Liver (tissue), 8 donors: ENCODE measurements at regions not wholly inside any gene's neighbourhood (a gene's known extent, or its start where the extent isn't known, plus 50 kb on each side); places are given as distances from the start of the nearest gene placed in this dataset.

ENCODE experiments used
- DNase-seq: peaks from one replicate; pipeline ENCODE4 v3.0.0-alpha.2; 2017; ENCODE audit warnings: low spot score
- H3K27ac ChIP-seq, 2 donors: one replicate each; pipeline ENCODE4 v1.7.0; 2013; ENCODE audit warnings: inconsistent platforms in 2 of 2, low read length in 2 of 2, control low read depth in 1 of 2, low read depth in 1 of 2, mild to moderate bottlenecking in 1 of 2
- H3K27me3 ChIP-seq, 4 donors: one replicate each; pipeline versions ENCODE4 v1.6.1 to v1.7.0; 2013; ENCODE audit warnings: low read length in 3 of 4, inconsistent platforms in 1 of 4, mild to moderate bottlenecking in 1 of 4, moderate library complexity in 1 of 4; ENCODE audit not compliant: control insufficient read depth in 4 of 4, insufficient read depth in 4 of 4
- H3K36me3 ChIP-seq, 4 donors: one replicate each; pipeline versions ENCODE4 v1.6.1 to v1.7.0; 2013; ENCODE audit warnings: low read length in 3 of 4, mild to moderate bottlenecking in 3 of 4, low read depth in 1 of 4, moderate library complexity in 1 of 4; ENCODE audit not compliant: control insufficient read depth in 4 of 4, insufficient read depth in 3 of 4
- H3K4me1 ChIP-seq, 4 donors: one replicate each; pipeline versions ENCODE4 v1.6.1 to v1.7.0; 2013; ENCODE audit warnings: low read length in 3 of 4, mild to moderate bottlenecking in 3 of 4, moderate library complexity in 1 of 4; ENCODE audit not compliant: control insufficient read depth in 4 of 4, insufficient read depth in 4 of 4
- H3K4me3 ChIP-seq, 3 donors: one replicate each; pipeline versions ENCODE4 v1.6.1 to v1.7.0; 2013; ENCODE audit warnings: low read length in 3 of 3, control low read depth in 1 of 3, low read depth in 1 of 3, mild to moderate bottlenecking in 1 of 3
- H3K9ac ChIP-seq, 2 donors: one replicate each; pipeline ENCODE4 v1.7.0; 2013; ENCODE audit warnings: low read length in 2 of 2, mild to moderate bottlenecking in 2 of 2, moderate library complexity in 2 of 2, control low read depth in 1 of 2, low read depth in 1 of 2
- H3K9me3 ChIP-seq, 4 donors: one replicate each; pipeline versions ENCODE4 v1.6.1 to v1.7.0; 2013; ENCODE audit warnings: low read length in 3 of 4; ENCODE audit not compliant: control insufficient read depth in 4 of 4
- ATF3 ChIP-seq: IDR thresholded peaks from 2 replicates; pipeline ENCODE4 v1.6.1; 2016; ENCODE audit warnings: antibody characterized with exemption
- CTCF ChIP-seq: fragments of 150-350 bp; IDR thresholded peaks from 2 replicates; pipeline ENCODE4 v1.5.1; 2017; ENCODE audit warnings: improper control_type of control experiment, low read depth, low read length; ENCODE audit not compliant: missing input control
- EGR1 ChIP-seq, 2 donors: IDR thresholded peaks; 2 replicates each; pipeline ENCODE4 v1.6.1; 2016 to 2018; ENCODE audit warnings: antibody characterized with exemption in 2 of 2, low read depth in 2 of 2
- FOXA1 ChIP-seq: IDR thresholded peaks from 2 replicates; pipeline ENCODE4 v1.6.1; 2016; ENCODE audit warnings: antibody characterized with exemption
- FOXA2 ChIP-seq: IDR thresholded peaks from 2 replicates; pipeline ENCODE4 v1.6.1; 2016; ENCODE audit warnings: antibody characterized with exemption
- GABPA ChIP-seq, 2 donors: IDR thresholded peaks in 1 of 2; conservative IDR thresholded peaks in 1 of 2; 2 replicates each; pipeline ENCODE4 v1.6.1; 2016; ENCODE audit warnings: antibody characterized with exemption in 2 of 2, mild to moderate bottlenecking in 1 of 2, moderate library complexity in 1 of 2
- HNF4A ChIP-seq, 2 donors: conservative IDR thresholded peaks; 2 replicates each; pipeline ENCODE4 v1.6.1; 2016; ENCODE audit warnings: antibody characterized with exemption in 2 of 2, mild to moderate bottlenecking in 2 of 2
- HNF4G ChIP-seq: IDR thresholded peaks from 2 replicates; pipeline ENCODE4 v1.6.1; 2016; ENCODE audit warnings: antibody characterized with exemption
- JUND ChIP-seq, 2 donors: IDR thresholded peaks; 2 replicates each; pipeline ENCODE4 v1.6.1; 2016; ENCODE audit warnings: antibody characterized with exemption in 2 of 2
- MAX ChIP-seq: IDR thresholded peaks from 2 replicates; pipeline ENCODE4 v1.6.1; 2016; ENCODE audit warnings: antibody characterized with exemption
- NR2F2 ChIP-seq: IDR thresholded peaks from 2 replicates; pipeline ENCODE4 v1.6.1; 2016; ENCODE audit warnings: antibody characterized with exemption
- REST ChIP-seq: IDR thresholded peaks from 2 replicates; pipeline ENCODE4 v1.6.1; 2016; ENCODE audit warnings: antibody characterized with exemption, mild to moderate bottlenecking
- RXRA ChIP-seq, 2 donors: IDR thresholded peaks; 2 replicates each; pipeline ENCODE4 v1.6.1; 2017 to 2018; ENCODE audit warnings: antibody characterized with exemption in 2 of 2, mild to moderate bottlenecking in 1 of 2
- SP1 ChIP-seq: IDR thresholded peaks from 2 replicates; pipeline ENCODE4 v1.6.1; 2018; ENCODE audit warnings: antibody characterized with exemption, mild to moderate bottlenecking
- TAF1 ChIP-seq: conservative IDR thresholded peaks from 2 replicates; pipeline ENCODE4 v1.6.1; 2016; ENCODE audit warnings: antibody characterized with exemption, mild to moderate bottlenecking
- YY1 ChIP-seq: IDR thresholded peaks from 2 replicates; pipeline ENCODE4 v1.6.1; 2016; ENCODE audit warnings: antibody characterized with exemption, mild to moderate bottlenecking
- ZBTB33 ChIP-seq: IDR thresholded peaks from 2 replicates; pipeline ENCODE4 v1.6.1; 2016; ENCODE audit warnings: antibody characterized with exemption
- WGBS: extraction: QIAGEN DNeasy Blood & Tissue Kit; methylation state at CpG from one replicate; pipeline ENCODE4 v1.1.7; 2013; 5-methylcytosine and 5-hydroxymethylcytosine counted together
- donor health status: healthy.
- donor health status: healthy.
- donor health status: healthy.
- donor health status: healthy.
- donor health status: healthy.

GRCh38 chr20:24850176-24850575 lies 98.9 kb upstream of the CST7 start:
- TF ChIP-seq ATF3 (no peak), REST (no peak), JUND (IDR thresholded peaks at IDR 0.05) (no peak), HNF4G (no peak), FOXA2 (no peak), MAX (no peak), GABPA (IDR thresholded peaks at IDR 0.05 in 1 of 2, conservative IDR thresholded peaks at IDR 0.05 in 1 of 2) (no peak), SP1 (no peak), CTCF (no peak), RXRA (IDR thresholded peaks at IDR 0.05) (no peak), NR2F2 (no peak), EGR1 (IDR thresholded peaks at IDR 0.05; ENCODE audit: low read depth in 2 of 2) (no peak), YY1 (no peak), TAF1 (no peak)
- H3K9me3 ChIP-seq = peaks cover 4 to 8% (median 6%) of the 10 kb centered on the region in 4 donors
- H3K27me3 ChIP-seq = no peaks in the 10 kb centered on the region
- no peaks in the 10 kb centered on the region for H3K36me3 ChIP-seq
- WGBS = 63% methylated on average over 5 of the region's 5 CpGs
- H3K4me1 ChIP-seq = no peaks in the 10 kb centered on the region
- H3K9ac ChIP-seq = no peak overlapping the region
- no peak for DNase-seq
- H3K4me3 ChIP-seq = no peak overlapping the region
- H3K27ac ChIP-seq = no peak overlapping the region

- Histone ChIP-seq H3K4me1 (no peaks in the 10 kb centered on the region), H3K4me3 (no peak overlapping the region), H3K9me3 (peaks cover 3 to 8% (median 6%) of the 10 kb centered on the region in 4 donors), H3K27ac (no peak overlapping the region), H3K36me3 (no peaks in the 10 kb centered on the region), H3K27me3 (no peaks in the 10 kb centered on the region), H3K9ac (no peak overlapping the region)
- no peak for DNase-seq
- 81% methylated on average over 3 of the region's 3 CpGs for WGBS
- TF ChIP-seq ZBTB33 (no peak), CTCF (no peak), HNF4A (conservative IDR thresholded peaks at IDR 0.05) (no peak), SP1 (no peak), GABPA (IDR thresholded peaks at IDR 0.05 in 1 of 2, conservative IDR thresholded peaks at IDR 0.05 in 1 of 2) (no peak), FOXA1 (no peak), HNF4G (no peak), NR2F2 (no peak), TAF1 (no peak), REST (no peak), RXRA (IDR thresholded peaks at IDR 0.05) (no peak), ATF3 (no peak)
Measured at GRCh38 chr20:24851346-24852019, 97.6 kb upstream of the CST7 start.
